HG02943 (cell line): ENCODE measurements at regions not wholly inside any gene's neighbourhood (a gene's known extent, or its start where the extent isn't known, plus 50 kb on each side); places are given as distances from the start of the nearest gene placed in this dataset.
A peak's percentile ranks its signal among the peaks of the same experiment; 100 is the strongest.

Experiments
- ATAC-seq: cut with Tn5 transposase; IDR thresholded peaks from one replicate; pipeline ENCODE4 v1.9.1; 2021; ENCODE audit warnings: mild to moderate bottlenecking, low read depth, moderate library complexity; ENCODE audit not compliant: unreplicated experiment

DNA sequence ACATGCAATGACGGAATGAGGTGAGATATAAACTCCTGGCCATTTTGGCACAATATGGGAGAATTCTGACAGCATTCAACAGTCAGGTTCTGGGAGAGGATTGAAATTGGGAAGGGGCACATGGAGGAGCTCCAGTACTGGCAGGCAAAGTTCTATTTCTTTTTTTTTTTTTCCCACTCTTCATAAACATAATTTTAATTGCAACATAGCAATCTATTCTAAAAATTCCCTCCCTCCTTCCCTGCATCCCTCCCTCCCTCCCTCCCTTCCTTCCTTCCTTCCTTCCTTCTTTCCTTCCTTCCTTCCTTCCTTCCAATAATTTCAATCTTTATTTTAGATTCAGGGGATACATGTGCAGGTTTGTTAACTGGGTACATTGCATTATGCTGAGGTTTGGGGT lies 93.2 kb downstream of the PTCSC3 start:
- no peak for ATAC-seq

GRCh38 chr14:36078080-36078479 lies 98.4 kb downstream of the PTCSC3 start:
- ATAC-seq: no peak

DNA sequence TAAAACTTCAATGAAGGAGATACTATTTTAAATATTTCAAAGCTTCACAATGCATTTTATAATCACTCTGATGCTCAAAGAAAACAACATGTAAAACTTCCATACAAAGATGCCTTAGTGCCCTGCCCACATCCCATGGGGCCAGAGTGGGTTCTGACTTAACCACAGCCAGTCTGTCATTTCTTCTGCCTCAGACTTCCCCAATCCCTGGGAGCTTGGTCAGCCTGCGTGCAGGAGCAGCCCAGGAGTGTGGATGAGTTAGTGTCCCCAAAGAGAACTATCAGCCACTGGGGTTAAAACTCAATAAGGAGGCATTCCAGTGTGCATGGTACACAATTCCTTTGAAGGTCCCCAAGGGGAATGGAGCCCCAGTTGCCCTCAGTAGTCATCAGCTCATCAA lies 100.3 kb downstream of the PTCSC3 start:
- no peak for ATAC-seq

- no peak for ATAC-seq
Measured at GRCh38 chr14:36075203-36075602, 101.3 kb downstream of the PTCSC3 start.

GRCh38 chr14:36070720-36071043 lies 105.8 kb downstream of the PTCSC3 start:
- no peak for ATAC-seq

DNA sequence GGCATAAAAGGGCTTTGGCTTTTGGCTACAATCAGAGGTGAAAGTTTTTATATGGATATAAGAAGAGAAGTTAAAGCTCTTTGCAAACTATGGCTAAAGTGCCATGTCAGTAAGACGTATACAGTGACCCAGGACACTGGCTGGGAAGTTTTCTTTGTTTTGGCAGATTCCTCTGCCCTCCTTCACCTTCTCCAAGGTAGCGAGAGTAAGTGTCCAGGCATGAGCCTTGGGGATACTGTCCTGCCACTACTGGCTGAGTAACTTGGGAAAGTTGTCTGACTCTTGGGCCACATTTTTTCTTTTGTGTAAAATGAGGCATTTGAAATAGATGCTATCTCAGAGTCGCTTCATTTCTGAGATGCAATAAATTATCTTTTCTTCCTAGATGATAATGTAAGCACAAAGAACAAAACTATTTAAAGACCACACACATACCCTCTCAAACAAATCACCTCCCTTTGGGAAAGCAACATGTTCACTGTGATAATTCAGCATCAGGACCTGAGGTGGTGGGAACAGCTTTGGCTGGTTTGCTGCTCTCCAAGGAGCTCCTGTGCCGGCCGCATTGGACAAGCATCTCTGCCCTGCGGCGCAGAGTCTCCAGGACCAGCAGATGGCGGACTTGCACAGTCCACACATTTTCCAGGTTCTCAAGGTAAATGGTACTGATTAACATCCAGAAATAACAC lies 106.3 kb downstream of the PTCSC3 start:
- no peak for ATAC-seq

GRCh38 chr14:36069535-36069900 lies 107.0 kb downstream of the PTCSC3 start:
- ATAC-seq: peak; percentile 83

- no peak for ATAC-seq
Measured at GRCh38 chr14:36068777-36069534, 107.6 kb downstream of the PTCSC3 start.

GRCh38 chr14:36067428-36068187 lies 108.9 kb downstream of the PTCSC3 start:
- no peak for ATAC-seq

- no peak for ATAC-seq
Measured at GRCh38 chr14:36066636-36067035, 109.9 kb downstream of the PTCSC3 start.

DNA sequence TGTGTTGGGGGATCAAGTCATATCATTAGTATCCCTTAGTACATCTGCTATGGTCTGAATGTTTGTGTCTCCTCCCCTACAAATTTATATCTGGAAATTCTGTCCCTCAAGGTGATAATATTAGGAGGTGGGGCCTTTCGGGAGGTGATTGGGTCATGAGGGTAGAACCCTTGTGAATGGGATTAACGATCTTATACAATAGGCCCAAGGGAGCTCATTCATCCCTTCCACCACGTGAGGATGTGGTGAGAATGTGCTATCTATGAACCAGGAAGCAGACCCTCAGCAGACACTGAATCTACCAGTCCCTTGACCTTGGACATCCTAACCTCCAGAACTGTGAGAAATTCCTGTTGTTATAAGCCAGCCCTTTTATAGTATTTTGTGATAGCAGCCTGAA lies 110.7 kb downstream of the PTCSC3 start:
- no peak for ATAC-seq

- ATAC-seq: no peak
Measured at GRCh38 chr14:36059531-36059930, 117.0 kb downstream of the PTCSC3 start.

DNA sequence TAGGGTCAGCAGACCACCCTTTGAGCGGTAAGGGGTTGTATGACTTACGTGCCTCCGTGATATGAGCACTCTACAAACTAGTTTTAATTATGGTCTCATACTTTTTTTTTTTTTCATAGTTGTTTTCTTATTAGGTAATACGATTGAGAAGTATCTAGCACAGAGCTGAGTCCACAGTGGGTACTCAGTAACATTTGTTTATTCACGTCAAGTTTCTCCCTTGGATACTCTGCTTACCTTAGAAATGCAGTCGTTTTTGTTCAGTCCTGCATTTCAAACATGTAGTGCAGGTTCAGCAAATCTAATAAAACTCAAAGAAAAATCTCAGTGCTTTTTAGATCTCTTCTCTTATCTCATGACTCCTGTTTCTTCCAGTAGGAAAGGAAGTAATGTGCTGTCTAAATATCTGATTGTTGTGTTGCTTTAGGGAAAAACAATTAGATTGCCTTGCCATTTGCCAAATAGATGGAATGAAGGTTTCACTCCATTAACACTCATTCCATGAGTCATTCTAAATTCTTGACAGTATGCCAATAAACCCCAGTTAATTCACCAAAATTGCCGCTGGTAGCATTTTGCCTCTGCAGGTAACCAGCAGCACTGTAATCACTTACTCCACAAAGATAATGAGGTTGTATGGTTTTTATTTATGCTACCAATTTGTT lies 118.9 kb downstream of the PTCSC3 start:
- ATAC-seq: no peak

GRCh38 chr14:36056845-36057244 lies 119.7 kb downstream of the PTCSC3 start:
- no peak for ATAC-seq

DNA sequence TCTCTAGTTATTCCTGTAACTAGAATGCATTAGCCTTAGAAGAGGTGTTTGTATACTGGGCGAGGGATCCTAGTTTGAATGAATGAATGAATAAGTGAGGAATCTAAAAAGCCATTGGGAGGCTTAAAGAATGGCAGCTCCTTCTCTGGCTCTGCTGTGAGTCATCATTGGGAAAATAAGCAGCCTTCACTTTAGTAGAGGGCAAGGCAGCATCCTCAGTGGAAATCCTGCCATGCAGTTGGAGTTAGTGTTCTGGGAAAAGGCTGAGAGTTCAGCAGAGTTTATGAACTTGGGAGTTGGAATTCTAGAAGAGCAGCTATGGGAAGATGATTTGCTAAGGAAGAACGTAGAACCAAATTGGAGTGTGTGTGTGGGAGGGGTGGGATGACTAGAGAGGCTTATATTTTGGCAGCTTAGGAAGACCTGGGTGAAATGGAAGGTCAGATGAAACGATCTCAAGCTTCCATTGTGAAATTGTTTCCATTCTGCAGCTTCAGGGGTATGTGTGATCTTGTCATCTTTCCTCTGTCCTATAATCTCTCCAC lies 120.8 kb downstream of the PTCSC3 start:
- no peak for ATAC-seq

GRCh38 chr14:36055052-36055378 lies 121.5 kb downstream of the PTCSC3 start:
- no peak for ATAC-seq

DNA sequence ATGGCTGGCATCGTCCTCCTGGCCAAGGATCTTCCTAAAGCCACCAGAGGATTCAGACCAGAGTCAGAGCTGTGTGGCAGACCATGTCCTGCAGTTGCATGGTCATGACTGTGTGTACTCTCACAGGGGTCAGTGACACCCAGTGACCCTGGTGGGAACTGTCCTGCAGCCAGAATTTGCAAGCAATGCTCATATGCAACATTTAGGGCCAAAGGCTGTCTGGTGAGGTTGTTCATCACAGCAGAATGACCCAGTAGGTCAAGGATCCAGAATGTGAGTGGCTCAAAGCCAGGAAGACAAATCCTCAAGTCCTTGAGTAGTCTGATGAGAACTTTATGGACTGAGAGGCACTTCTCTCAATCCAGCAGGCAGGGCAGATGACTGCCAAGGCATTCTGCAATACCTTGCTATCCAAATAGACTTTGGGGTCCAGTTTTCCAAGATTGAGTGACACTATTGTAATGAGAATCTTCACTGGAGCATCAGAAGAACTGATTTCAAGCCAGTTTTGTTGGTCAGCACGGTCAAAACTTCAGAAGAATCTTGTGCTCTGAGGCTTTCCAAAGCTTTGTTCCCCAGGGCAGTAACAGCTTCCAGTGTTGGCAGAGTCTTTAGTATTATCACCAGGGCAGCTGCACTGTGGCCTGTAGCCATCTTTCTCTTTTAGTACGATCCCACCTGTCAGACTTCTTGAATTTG lies 122.0 kb downstream of the PTCSC3 start:
- no peak for ATAC-seq

GRCh38 chr14:36052681-36053080 lies 123.8 kb downstream of the PTCSC3 start:
- no peak for ATAC-seq

DNA sequence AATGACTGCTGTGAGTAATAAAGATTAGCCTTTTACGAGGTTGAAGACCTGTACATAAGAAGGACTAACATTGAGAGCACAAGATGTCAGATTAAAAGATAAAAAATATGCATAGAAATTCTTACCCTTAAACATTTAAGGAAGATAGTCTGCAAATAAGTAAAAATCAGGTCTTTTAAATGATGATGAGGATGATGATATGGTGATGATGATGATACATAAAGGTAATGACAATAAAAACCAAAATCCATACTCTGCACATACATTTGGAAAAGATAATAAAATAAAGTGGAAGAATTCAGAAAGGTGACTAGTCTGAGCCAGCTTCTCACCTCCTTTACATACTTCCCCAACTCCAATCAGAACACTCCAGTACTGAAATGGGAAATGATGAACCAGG lies 124.5 kb downstream of the PTCSC3 start:
- ATAC-seq: no peak

DNA sequence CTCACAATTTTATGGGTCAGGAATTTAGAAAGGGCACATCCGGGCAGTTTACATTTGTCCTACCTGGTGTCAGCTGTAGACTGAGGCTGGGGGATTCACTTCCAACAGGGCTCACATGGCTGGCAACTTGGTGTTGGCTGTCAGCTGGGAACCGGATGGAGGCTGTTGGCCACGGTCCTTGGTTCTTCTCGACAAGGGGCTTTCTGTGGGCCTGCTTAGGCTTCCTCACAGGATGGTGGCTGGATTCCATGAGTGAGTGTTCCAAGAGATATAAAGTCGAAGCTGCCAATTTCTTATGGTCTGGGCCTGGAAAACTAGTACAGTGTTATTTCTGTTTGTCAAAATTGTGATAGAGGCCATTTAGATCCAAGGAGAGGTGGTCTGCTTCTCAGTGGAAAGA lies 127.9 kb downstream of the PTCSC3 start:
- ATAC-seq: no peak
